Spleen (tissue), 11 donors: ENCODE measurements at regions not wholly inside any gene's neighbourhood (a gene's known extent, or its start where the extent isn't known, plus 50 kb on each side); places are given as distances from the start of the nearest gene placed in this dataset.
"Not testable (repeated sequence)": the region's sequence is repeated elsewhere in the genome, so short reads cannot be mapped to it uniquely, and the experiment has no call there.

Experiments used
- DNase-seq: peaks from one replicate; pipeline ENCODE4 v3.0.0-alpha.2; 2020
- H3K27ac ChIP-seq, 8 donors: fragments of 200-600 bp; sonication (generic) in 7 of 8; 1 replicate in 4 of 8; 2 replicates in 4 of 8; pipeline versions ENCODE4 v1.5.0 to v1.8.0; 2016 to 2021; ENCODE audit warnings: inconsistent platforms in 4 of 8, mild to moderate bottlenecking in 4 of 8, moderate library complexity in 1 of 8
- H3K27me3 ChIP-seq, 7 donors: fragments of 200-600 bp; sonication (generic) in 6 of 7; replicated peaks in 1 of 7; 1 replicate in 4 of 7; 2 replicates in 3 of 7; pipeline versions ENCODE4 v1.5.0 to v1.8.0; 2016 to 2021; ENCODE audit warnings: inconsistent platforms in 3 of 7, mild to moderate bottlenecking in 1 of 7
- H3K36me3 ChIP-seq, 6 donors: fragments of 200-600 bp; sonication (generic) in 5 of 6; 1 replicate in 4 of 6; 2 replicates in 2 of 6; pipeline versions ENCODE4 v1.5.0 to v1.8.0; 2016 to 2021; ENCODE audit warnings: inconsistent platforms in 2 of 6
- H3K4me1 ChIP-seq, 6 donors: fragments of 200-600 bp; sonication (generic) in 5 of 6; 1 replicate in 3 of 6; 2 replicates in 3 of 6; pipeline versions ENCODE4 v1.5.0 to v1.8.0; 2016 to 2021; ENCODE audit warnings: inconsistent platforms in 3 of 6
- H3K4me3 ChIP-seq, 8 donors: fragments of 200-600 bp; sonication (generic) in 7 of 8; 1 replicate in 4 of 8; 2 replicates in 4 of 8; pipeline versions ENCODE4 v1.5.0 to v1.8.0; 2016 to 2021; ENCODE audit warnings: inconsistent platforms in 4 of 8, mild to moderate bottlenecking in 4 of 8, moderate library complexity in 2 of 8
- H3K9me3 ChIP-seq, 8 donors: fragments of 200-600 bp; sonication (generic) in 7 of 8; 1 replicate in 4 of 8; 2 replicates in 4 of 8; pipeline versions ENCODE4 v1.5.0 to v1.8.0; 2016 to 2021; ENCODE audit warnings: inconsistent platforms in 4 of 8
- CTCF ChIP-seq, 11 experiments: fragments of 200-600 bp in 7 of 11; fragments of 450-650 bp in 4 of 11; sonication (generic) in 4 of 11; IDR thresholded peaks in 8 of 11; conservative IDR thresholded peaks in 3 of 11; 1 replicate in 7 of 11; 2 replicates in 4 of 11; pipeline versions ENCODE4 v1.4.0 to v1.8.0; 2016 to 2021; ENCODE audit warnings: antibody characterized with exemption in 11 of 11, inconsistent platforms in 4 of 11, mild to moderate bottlenecking in 1 of 11
- POLR2A ChIP-seq, 3 donors: fragments of 450-650 bp; IDR thresholded peaks; one replicate each; pipeline ENCODE4 v1.5.1; 2017; ENCODE audit warnings: antibody characterized with exemption in 3 of 3, mild to moderate bottlenecking in 1 of 3
- POLR2AphosphoS5 ChIP-seq, 3 donors: sonication (generic); formaldehyde crosslinking; IDR thresholded peaks; one replicate each; pipeline ENCODE4 v1.5.1; 2017; ENCODE audit warnings: antibody characterized with exemption in 3 of 3
- WGBS, 5 donors: extraction: QIAGEN DNeasy Blood & Tissue Kit in 3 of 5; methylation state at CpG; one replicate each; pipeline versions ENCODE4 v1.1.5 to v1.1.7; 2013 to 2018; 5-methylcytosine and 5-hydroxymethylcytosine counted together
- intact Hi-C: fragments of 100-400 bp; cut with DNase I; formaldehyde crosslinking; loops from one replicate; pipeline ENCODE4 v1.15.0; 2023; ENCODE audit warnings: low total_unique reads
- donor health status: healthy with polysubstance abuse.
- donor health status: DM: no; HTN: no; CAD: no; lungs with moderate emphysema.
- donor health status: DM: no; HTN: no; CAD: no.
- donor health status: Bipolar disorder and iron deficiency.
- donor health status: healthy.
- donor health status: DM: no; HTN: no; CAD: no.
- donor health status: DM: yes; HTN: yes; CAD: no.

GRCh38 chr11:121904148-121904547, 211.9 kb downstream of the BLID start:
- H3K27me3 ChIP-seq = no peaks in the 10 kb centered on the region
- no peak for DNase-seq
- TF ChIP-seq POLR2AphosphoS5 (IDR thresholded peaks at IDR 0.05) = peak in 1 of 3 donors; percentile 9
- no peak for TF ChIP-seq POLR2A (IDR thresholded peaks at IDR 0.05)
- WGBS, 5 donors = 38 to 55% (median 45%) methylated on average over 6 of the region's 6 CpGs
- peak overlapping the region in 4 of 8 donors; percentile 29 to 51 (median 43) for H3K27ac ChIP-seq
- intact Hi-C loops = no loop called here
- H3K4me3 ChIP-seq = no peak overlapping the region
- H3K9me3 ChIP-seq = no peaks in the 10 kb centered on the region
- peaks cover 0 to 5% (median 0%) of the 10 kb centered on the region in 6 donors for H3K4me1 ChIP-seq
- no peaks in the 10 kb centered on the region for H3K36me3 ChIP-seq

GRCh38 chr11:121901886-121902285, 214.1 kb downstream of the BLID start:
- TF ChIP-seq POLR2AphosphoS5 (IDR thresholded peaks at IDR 0.05) (no peak), POLR2A (IDR thresholded peaks at IDR 0.05) (no peak), CTCF (IDR thresholded peaks at IDR 0.05 in 8 of 11, conservative IDR thresholded peaks at IDR 0.05 in 3 of 11) (no peak)
- 80 to 87% (median 83%) methylated on average over 4 of the region's 4 CpGs for WGBS, 5 donors
- intact Hi-C loops = no loop called here

GRCh38 chr11:121901417-121901816, 214.6 kb downstream of the BLID start:
- H3K36me3 ChIP-seq, H3K4me1 ChIP-seq, H3K9me3 ChIP-seq, DNase-seq, intact Hi-C loops, H3K27ac ChIP-seq, H3K27me3 ChIP-seq, H3K4me3 ChIP-seq: not testable (repeated sequence)
- WGBS, 5 donors = 26 to 56% (median 50%) methylated on average over 2 of the region's 2 CpGs

More at GRCh38 chr11:121901886-121902285, 214.1 kb downstream of the BLID start:
- peaks cover 0 to 6% (median 0%) of the 10 kb centered on the region in 7 donors for H3K27me3 ChIP-seq
- no peaks in the 10 kb centered on the region for H3K9me3 ChIP-seq
- no peaks in the 10 kb centered on the region for H3K36me3 ChIP-seq
- DNase-seq = no peak
- peaks cover 0 to 5% (median 0%) of the 10 kb centered on the region in 6 donors for H3K4me1 ChIP-seq
- no peak overlapping the region for H3K27ac ChIP-seq
- no peak overlapping the region for H3K4me3 ChIP-seq

- Histone ChIP-seq H3K4me3 (no peak overlapping the region), H3K4me1 (peaks cover 0 to 5% (median 0%) of the 10 kb centered on the region in 6 donors), H3K36me3 (no peaks in the 10 kb centered on the region), H3K27me3 (peaks cover 0 to 6% (median 0%) of the 10 kb centered on the region in 7 donors), H3K9me3 (no peaks in the 10 kb centered on the region), H3K27ac (no peak overlapping the region)
- intact Hi-C loops = no loop called here
- no peak for DNase-seq
- 78 to 95% (median 84%) methylated on average over 4 of the region's 4 CpGs for whole genome bisulfite sequencing, 5 donors
- TF ChIP-seq POLR2A (IDR thresholded peaks at IDR 0.05) (no peak), POLR2AphosphoS5 (IDR thresholded peaks at IDR 0.05) (no peak), CTCF (IDR thresholded peaks at IDR 0.05 in 8 of 11, conservative IDR thresholded peaks at IDR 0.05 in 3 of 11) (no peak)
Measured at GRCh38 chr11:121899520-121899919, 216.5 kb downstream of the BLID start.

- Histone ChIP-seq H3K27ac (no peak overlapping the region), H3K4me1 (peaks cover 0 to 3% (median 0%) of the 10 kb centered on the region in 6 donors), H3K27me3 (peaks cover 0 to 6% (median 0%) of the 10 kb centered on the region in 7 donors), H3K4me3 (no peak overlapping the region), H3K9me3 (no peaks in the 10 kb centered on the region), H3K36me3 (no peaks in the 10 kb centered on the region)
- intact Hi-C loops = no loop called here
- DNase-seq = no peak
- TF ChIP-seq CTCF (IDR thresholded peaks at IDR 0.05 in 8 of 11, conservative IDR thresholded peaks at IDR 0.05 in 3 of 11) (no peak), POLR2A (IDR thresholded peaks at IDR 0.05) (no peak), POLR2AphosphoS5 (IDR thresholded peaks at IDR 0.05) (no peak)
- 67 to 80% (median 71%) methylated on average over 7 of the region's 7 CpGs for WGBS, 5 donors
Measured at GRCh38 chr11:121898903-121899302, 217.1 kb downstream of the BLID start.
